HG02571 (cell line): ENCODE measurements at regions not wholly inside any gene's neighbourhood (a gene's known extent, or its start where the extent isn't known, plus 50 kb on each side); places are given as distances from the start of the nearest gene placed in this dataset.
"Not testable (repeated sequence)": the region's sequence is repeated elsewhere in the genome, so short reads cannot be mapped to it uniquely, and the experiment has no call there.

Source experiments
- ATAC-seq: cut with Tn5 transposase; IDR thresholded peaks from one replicate; pipeline ENCODE4 v1.9.1; 2021; ENCODE audit warnings: mild to moderate bottlenecking, moderate library complexity; ENCODE audit not compliant: unreplicated experiment

DNA sequence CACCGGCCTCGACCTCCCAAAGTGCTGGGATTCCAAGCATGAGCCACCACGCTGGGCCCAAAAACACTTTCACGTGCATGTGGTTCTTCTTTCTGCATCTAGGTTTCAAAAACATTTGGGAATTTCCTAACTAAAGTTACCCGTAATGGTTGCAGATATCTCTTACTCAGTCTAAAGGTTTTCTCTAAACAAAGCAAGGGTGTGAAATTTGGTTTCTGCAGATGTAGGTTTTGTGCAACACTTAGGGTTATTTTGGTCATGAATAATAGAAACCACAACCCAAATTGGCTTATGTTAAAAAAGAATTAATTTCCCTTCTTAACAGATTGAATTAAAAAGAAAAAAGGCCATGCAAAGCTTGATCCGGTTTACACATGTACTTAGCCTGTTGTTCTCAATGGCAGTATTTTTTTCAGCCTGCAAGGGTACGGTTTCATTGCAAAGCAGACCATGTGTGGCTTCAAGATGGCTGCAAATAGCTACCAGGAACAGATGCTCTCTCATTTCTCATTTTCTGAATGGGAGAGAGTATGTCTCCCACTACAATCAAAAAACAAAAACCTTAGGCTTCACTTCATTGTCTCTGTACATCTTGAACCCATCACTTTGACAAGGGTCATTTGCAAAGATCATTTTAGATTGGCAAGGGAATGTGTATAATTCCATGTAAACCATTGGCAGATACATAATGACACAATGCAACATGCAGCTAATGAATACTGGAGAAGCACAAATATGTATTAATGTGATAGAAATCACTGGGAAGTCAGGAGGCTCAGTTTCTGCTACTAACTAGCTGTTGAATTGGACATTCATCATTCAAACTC, 491.2 kb upstream of the FLRT2 start:
- ATAC-seq = no peak

DNA sequence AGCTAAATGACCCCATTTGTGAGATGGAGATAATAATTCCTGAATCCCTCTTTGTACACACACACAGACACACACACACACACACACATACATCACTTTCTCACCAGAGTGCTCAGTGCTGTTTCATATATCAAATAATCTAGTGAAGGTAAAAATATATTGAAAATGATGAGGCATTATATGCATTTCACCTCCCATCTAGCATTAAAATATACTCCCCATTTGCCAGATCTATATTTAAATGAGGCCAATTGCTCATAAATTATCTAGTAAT, 490.7 kb upstream of the FLRT2 start:
- no peak for ATAC-seq

DNA sequence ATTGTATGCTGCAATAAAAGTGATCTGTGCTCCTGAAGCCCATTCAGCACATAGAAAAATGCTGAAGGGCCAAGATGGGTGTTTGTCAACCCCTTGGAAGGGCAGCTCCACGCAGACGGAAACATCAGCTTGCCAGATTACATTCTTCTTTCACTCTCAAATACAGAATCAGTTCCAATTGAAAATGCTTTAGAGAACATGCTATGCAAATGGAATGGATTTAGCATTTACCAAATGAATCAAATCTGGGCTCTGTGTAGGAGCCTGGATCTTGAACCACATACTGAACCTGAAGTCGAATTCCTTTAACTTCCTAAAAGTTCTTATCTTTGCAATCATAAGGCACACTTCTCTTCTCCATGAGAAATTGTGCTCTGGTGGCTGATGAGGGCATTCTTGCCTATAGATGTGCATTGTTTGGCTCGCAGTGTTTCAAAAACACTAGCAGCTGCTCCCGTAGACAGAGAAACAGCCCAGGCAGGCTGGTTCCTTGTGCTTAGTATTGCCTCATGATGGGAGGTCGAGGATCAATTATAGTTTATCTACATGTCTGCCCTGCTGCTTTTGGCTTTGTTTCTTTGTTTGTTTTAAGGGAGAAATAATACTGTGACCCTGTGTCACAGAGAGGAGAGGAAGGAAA, 489.8 kb upstream of the FLRT2 start:
- no peak for ATAC-seq

DNA sequence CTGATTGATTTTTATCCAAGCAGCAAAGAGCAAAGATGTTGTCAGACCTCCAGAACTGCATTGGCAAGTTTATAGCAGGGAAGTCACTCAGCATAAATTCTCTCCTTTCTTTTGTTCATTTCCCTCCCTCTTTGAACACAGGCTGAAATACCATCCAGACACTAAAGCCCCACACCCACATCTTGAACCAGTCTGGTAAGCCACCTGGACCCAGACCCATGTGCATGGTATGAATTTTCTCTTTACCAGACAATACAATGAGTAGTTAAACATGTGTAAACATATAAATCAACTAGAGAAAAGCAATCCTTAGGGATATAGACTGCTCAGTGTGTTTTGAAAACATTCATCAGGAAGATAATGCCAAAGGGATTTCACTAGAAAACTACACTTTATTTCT, 488.3 kb upstream of the FLRT2 start:
- no peak for ATAC-seq

DNA sequence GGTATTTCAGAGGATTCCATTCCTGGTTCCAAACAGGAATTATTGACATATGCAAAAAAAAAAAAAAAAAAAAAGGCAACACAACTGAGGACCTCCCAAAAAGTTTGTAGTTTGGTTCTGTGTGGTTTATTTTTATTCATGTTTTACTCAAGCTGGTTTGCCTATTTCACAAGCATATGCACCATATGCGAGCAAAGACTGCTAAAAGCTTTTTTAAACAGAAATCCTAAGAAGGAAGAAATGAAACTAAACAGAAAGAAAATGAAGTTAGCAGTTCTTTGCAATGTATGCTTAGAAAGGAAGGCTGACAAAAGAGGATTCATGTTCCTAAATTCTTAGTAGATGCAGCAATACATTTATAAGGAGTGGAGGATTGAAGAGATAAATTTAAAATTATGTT, 487.6 kb upstream of the FLRT2 start:
- ATAC-seq = no peak

DNA sequence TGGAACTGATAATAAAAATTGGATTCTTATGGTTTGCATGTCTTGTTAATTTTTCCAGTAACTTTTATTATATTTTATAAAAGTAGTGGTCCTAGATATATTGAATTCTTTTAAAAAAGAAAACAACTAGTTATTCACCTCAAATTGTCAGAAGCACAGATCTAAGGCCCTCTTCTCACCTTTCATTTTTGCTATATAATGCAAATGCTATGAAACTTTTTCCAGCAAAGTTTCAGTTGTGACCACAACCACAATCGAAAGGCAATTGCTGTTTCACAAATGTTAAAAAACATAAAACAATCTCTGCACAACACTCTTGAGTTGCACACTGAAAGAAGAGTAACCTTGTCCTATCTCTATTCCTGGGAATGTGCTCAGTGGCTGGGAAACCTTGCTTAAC, 479.8 kb upstream of the FLRT2 start:
- ATAC-seq = no peak

DNA sequence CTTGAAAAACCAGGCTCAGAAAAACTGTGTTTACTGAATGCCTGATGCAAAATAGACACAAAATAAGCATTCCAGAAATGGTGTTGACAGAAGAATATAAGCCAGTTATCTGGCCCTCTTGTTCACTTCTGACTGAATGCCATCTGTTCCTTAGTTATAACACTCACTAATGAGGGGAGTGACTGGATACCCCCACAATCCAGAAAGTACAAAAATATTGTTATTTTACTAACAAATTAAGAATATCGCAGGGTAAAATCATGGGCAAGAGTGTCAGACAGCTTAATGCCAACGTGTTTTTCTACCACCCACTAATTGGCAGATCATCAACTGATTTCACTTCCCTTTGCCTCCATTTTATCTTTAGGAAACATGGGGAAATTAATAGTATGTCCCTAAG, 477.3 kb upstream of the FLRT2 start:
- ATAC-seq = no peak

DNA sequence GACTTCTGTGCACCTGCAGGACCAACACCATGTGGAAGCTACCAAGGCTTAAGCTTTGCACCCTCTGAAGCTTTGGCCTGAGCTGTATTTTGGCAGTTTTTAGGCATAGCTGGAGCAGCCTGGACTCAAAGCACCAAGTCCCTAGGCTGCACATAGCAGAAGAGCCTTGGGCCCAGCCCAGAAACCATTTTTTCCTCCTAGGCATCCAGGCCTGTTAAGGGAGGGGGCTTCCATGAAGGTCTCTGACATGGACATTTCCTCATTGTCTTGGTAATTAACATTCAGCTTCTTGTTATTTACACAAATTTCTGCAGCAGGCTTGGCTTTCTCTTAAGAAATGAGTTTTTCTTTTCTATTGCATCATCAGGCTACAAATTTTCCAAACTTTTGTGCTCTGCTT, 475.8 kb upstream of the FLRT2 start:
- ATAC-seq = no peak

DNA sequence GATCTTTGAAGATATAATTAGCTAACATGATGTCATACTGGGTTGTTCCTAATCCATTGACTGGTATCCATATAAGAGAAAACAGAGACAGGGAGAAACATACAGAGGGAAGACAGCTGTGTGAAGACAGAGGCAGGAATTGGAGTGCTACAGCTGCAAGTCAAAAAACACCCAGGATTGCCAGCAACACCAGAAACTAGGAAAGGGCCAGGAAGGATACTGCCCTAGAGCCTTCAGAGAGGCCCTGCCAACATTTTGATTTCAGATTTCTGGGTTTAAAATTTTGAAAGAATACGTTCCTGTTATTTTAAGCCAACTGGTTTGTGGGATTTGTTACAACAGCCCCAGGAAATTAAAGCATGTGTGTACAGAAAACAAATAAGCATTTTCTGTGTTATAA, 473.7 kb upstream of the FLRT2 start:
- ATAC-seq = no peak

DNA sequence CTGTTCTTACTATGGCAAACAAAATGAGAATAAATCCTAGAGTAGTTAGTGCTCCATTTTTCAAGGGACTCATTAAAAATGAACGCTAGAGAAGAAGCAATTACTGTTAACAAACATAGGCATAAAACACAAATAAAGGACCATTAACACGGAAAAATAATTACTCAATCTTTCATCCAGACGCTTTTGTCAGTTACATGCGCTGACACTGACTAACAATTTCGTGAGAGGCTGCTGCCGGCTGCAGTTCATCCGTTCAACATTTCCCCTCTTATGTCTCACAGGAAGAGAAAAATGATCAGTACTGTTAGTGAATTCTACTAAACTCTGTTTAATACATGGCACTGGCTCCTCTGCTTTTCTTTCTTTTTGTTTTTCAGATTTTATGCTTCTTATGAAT, 472.7 kb upstream of the FLRT2 start:
- no peak for ATAC-seq

DNA sequence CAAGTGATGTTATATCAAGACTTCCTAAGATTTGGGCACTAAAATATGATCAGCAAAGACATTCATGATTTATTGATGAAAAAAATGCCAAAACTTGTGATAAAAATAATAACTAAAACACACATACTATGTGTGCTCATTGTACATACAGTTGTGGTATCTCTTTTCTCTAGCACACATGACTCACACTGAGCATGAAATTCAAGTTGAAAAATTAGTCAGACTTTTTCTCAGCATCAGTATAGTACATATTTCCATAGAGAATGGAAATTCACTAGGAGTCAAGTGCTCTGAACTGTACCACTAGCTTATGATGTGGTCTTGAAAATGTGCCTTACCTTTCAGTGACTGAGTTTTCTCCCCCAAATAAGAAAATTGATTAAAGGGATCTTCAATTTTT, 471.8 kb upstream of the FLRT2 start:
- no peak for ATAC-seq

DNA sequence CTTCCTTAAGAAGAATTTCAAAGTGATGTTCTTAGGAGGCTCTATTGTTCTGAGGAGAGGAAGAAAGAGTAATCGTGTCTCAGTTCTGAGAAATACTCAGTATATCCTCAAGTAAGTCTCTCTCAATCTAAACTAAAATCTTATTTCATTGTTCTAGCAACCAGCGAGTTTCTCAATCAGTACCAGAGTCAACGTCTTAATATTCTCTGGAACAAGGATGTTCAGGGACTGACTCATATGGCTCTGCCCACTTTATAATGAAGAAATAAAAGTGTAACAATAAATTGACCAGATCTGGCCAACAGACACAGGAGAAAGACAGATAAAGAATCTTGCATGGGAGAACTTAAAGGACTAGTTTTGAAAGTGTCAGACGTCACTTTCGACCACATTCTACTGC, 469.8 kb upstream of the FLRT2 start:
- no peak for ATAC-seq

DNA sequence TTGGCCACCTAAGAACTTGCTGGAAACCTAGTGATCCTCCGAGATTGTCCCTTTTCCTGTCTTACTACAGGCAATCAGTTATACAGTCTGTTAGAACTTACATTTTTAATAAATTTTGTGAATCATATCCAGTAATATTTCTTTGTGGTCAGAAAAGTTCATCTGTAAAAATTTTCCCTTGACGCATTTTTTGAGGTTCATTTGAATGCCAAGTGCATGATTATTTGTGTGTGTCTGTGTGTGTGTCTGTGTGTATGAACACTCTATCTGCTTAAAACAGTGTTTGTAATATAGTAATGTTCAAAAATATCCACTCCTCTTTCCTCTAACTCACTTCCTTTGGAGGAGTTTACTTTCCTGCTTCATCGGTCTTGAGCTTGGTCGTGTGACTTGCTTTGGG, 468.7 kb upstream of the FLRT2 start:
- no peak for ATAC-seq

DNA sequence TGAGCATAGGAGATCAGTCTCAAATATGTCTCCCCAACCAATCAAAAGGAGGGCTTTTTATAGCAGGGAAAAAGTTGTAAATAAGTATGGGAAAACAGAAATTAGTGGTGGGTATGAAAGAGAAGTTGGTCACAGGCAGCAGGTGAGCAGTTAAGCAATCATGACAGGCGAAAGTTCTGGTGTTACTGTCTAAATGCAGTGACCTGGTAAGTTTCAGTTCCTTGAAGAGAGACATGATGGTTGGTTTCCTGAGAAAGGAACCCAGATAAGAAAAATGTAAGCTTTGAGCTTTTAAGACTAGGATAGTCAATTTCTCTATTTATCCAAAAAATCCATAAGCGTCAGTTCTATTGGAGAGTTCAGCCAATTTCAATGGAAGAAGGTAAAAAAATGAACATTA, 466.2 kb upstream of the FLRT2 start:
- no peak for ATAC-seq

DNA sequence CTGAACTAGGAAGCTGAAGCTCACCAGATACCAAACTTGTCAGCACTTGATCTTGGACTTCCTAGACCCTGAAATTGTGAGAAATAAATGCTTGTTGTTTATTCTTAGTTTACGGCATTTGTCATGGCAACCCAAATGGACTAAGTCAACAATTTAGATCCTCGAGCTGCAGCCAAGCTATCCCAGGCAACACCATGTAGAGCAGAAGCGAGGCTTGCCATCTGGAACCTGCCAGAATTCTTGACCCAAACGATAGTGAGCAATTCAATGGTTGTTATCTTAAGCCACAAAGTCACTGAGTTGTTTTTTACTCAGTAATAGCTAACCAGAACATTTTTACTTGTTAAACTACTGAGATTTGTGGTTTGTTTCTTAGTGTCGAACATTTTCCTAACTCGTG, 458.5 kb upstream of the FLRT2 start:
- no peak for ATAC-seq

DNA sequence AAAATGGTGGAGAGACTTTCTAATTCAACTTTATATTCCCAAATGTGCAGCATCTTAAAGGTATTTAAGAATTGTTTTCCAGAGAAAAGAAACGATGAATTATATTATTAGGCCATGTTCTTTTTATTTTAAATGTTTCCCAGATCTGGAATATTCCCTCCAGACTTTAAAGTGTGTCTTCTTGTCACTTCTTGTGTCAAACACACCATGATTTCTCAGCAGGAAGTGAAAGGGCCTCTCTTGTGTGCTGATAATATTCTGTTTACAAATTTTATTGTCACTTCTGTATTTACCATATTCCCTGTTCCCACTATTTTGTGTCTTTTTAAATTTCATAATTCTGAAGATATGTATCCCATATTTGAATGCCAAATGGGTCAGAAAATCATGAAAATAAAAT, 455.0 kb upstream of the FLRT2 start:
- ATAC-seq = no peak

DNA sequence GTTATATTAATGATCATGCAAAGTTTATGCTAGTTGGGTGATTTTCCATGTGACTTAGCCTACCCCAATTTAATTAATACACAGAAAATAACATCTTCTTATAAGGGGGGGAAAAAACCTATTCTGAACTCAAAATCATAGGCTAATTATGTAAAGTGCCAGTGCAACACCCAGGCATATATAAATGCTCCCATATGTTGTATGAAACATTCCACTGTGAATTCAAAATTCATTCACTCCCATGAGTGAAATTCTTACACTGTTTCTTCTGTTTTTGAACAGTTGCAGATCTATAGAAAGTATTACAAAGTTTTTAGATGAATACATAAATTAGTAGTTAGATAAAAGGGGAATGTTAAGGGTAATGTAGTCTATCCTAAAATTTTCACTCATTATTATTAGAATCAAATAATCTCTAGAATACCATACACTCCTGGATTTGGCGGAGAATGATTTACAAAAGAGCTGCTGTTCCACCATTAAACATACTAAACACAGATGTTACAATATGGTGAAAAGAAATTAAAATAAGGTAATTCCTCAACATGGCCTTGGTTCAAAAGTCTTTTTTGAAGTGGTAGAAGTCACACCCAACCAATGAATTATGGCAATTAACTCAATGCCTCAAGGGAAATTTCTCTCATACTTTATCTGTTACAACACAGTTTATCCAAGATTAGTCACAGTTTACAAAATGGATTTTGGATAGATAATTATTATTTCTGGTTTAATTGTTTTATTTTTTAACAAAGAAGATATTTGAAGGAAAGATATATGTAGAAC, 454.1 kb upstream of the FLRT2 start:
- no peak for ATAC-seq

DNA sequence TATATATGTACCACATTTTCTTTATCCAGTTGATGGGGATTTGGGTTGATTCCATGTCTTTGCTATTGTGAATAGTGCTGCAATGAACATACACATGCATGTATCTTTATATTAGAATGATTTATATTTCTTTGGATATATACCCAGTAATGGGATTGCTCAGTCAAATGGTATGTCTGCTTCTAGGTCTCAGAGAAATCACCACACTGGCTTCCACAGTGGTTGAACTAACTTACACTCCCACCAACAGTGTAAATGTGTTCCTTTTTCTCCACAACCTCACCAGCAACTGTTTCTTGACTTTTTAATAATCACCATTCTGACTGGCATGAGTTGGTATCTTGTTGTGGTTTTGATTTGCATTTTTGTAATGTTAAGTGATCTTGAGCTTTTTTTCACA, 452.2 kb upstream of the FLRT2 start:
- not testable (repeated sequence) for ATAC-seq

DNA sequence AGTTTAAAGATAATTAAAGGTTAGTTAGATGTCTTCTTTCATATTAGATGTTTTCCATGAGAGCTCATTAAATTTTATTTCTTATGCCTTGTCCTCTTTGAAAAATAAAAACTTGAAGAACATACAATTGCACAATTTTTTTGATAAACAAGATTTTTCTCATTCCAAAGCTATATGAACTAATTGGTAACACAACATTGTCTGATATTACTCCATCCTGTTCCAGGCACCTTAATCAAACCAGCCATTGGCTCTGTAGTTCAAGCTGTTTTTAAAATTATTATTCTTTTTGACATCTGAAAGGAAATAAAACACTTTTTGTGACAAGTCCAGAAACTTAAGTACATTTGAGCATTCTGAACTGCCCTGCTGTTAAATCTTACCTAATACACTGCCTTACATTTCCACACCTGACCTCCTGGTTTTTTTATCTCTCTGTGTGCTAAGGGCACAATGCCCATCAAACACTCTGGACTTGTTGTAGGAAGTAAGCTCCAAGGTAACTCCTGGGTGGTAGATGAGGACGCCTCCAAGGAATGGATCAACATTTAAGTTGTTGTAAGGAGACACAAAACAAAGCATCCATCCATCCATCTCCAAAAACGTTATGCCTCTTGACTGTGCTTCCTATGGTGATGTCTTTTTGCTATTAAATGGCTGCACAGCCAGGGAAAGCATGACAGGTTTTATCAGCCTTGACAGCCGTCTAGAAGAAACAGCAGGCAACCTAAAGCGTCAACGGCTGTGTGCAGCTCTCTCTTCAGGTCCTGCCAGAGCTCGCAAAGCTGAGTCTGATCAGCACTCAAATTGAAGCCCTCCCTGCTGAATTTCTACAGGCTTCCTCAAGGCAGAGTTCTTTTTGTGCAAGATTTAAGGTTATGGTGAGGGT, 449.9 kb upstream of the FLRT2 start:
- no peak for ATAC-seq

DNA sequence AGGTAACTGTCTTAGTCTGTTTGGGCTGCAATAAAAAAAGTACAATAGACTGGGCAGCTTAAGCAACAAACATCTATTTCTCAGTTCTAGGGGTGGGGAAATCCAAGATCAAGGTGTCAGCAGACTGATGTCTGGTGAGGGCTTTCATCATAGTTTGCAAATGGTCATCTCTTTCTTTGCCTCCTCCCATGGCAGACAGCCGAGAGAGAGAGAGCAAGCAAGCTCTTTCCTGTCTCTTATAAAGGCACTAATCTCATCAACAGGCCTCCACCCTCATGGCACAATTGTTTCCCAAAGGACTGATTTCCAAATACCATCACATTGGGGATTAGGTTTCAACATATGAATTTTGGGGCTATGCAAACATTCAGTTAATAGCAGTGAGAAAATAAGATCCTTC, 445.6 kb upstream of the FLRT2 start:
- no peak for ATAC-seq

DNA sequence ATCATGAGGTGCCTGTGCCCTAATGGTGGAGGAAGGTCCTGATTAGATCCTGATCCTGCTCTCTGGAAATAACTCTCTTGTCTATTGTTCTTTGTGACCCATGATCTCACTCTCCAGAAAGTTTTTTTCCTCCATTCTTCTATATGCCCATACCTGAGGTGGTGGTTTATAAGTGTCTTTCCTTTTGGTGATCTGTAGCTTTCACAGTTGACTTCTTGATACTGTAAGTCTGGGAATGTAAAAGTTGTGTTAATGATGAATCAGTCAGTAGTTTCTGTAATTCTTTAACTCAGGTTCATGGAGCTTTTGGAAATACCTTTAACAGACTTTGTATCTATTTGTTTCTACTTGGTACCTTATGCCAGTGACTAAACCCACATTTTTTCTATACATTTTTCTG, 444.0 kb upstream of the FLRT2 start:
- no peak for ATAC-seq
